Upper lobe of left lung (tissue), 4 donors: ENCODE measurements at regions not wholly inside any gene's neighbourhood (a gene's known extent, or its start where the extent isn't known, plus 50 kb on each side); places are given as distances from the start of the nearest gene placed in this dataset.

Experiments
- POLR2A ChIP-seq, 4 donors: fragments of 450-650 bp; IDR thresholded peaks; one replicate each; pipeline ENCODE4 v1.5.1; 2016 to 2017; ENCODE audit warnings: antibody characterized with exemption in 4 of 4, mild to moderate bottlenecking in 2 of 4
- POLR2AphosphoS5 ChIP-seq, 2 donors: sonication (generic); formaldehyde crosslinking; IDR thresholded peaks; one replicate each; pipeline ENCODE4 v1.5.1; 2017; ENCODE audit warnings: antibody characterized with exemption in 2 of 2
- TF ChIP-seq, protein P1 (sequence below), 6 experiments: fragments of 450-650 bp in 4 of 6; fragments of 200-600 bp in 2 of 6; sonication (generic) in 2 of 6; IDR thresholded peaks; one replicate each; pipeline ENCODE4 v1.5.1; 2016 to 2019; ENCODE audit warnings: antibody characterized with exemption in 6 of 6

DNA sequence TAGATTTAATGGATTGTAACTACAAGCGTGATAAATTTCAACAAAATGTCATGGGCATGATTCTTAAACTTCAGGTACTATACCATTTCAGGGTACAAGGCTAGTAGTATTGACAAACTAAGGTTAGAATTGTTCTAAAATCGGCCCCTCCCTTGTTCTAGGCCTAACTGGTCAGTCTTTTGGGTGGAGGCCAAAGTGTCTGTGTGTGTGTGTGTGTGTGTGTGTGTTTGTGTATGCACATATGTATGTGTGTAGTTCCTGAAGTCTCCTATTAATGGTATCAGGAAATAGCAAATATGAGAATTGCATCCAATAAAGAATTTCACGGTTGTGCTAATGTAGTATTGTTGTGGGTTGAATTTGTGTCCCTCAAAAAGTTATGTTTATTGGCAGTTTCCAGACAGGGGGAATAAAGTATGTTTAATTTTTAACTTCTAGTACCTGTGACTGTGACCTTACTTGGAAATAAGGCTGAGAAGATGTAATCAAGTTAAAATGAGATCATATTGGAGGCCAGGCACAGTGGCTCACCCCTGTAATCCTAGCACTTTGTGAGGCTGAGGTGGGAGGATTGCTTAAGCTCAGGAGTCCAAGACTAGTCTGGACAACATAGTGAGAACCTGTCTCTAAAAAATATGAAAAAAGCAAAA is 119.2 kb downstream of the KLF5 start:
- TF ChIP-seq, protein P1, sequence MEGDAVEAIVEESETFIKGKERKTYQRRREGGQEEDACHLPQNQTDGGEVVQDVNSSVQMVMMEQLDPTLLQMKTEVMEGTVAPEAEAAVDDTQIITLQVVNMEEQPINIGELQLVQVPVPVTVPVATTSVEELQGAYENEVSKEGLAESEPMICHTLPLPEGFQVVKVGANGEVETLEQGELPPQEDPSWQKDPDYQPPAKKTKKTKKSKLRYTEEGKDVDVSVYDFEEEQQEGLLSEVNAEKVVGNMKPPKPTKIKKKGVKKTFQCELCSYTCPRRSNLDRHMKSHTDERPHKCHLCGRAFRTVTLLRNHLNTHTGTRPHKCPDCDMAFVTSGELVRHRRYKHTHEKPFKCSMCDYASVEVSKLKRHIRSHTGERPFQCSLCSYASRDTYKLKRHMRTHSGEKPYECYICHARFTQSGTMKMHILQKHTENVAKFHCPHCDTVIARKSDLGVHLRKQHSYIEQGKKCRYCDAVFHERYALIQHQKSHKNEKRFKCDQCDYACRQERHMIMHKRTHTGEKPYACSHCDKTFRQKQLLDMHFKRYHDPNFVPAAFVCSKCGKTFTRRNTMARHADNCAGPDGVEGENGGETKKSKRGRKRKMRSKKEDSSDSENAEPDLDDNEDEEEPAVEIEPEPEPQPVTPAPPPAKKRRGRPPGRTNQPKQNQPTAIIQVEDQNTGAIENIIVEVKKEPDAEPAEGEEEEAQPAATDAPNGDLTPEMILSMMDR (IDR thresholded peaks at IDR 0.05) = no peak
- no peak for TF ChIP-seq POLR2AphosphoS5 (IDR thresholded peaks at IDR 0.05)
- TF ChIP-seq POLR2A (IDR thresholded peaks at IDR 0.05) = no peak
